ENCODE measurements at regions not wholly inside any gene's neighbourhood (a gene's known extent, or its start where the extent isn't known, plus 50 kb on each side); places are given as distances from the start of the nearest gene placed in this dataset.
"Not testable (repeated sequence)": the region's sequence is repeated elsewhere in the genome, so short reads cannot be mapped to it uniquely, and the experiment has no call there.

DNA sequence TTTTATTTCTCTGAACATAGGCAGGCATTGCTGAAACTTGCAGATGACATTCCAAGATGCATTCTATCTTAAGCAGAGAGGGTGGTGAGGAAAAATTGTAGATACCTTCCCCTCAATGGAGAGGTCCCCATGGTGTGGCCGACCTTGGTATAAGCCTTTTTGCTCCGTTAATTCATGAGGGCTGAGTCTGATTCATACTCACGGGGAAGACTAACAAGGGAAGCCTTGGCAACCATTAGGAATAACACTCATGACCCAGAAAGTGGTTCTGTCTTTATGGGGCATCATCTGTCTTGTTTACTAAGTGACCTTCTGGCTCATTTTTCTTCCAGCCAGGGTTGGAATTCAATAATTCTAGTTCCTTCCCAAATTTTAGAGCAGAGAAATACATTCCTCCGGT is 148.3 kb downstream of the ADRA2C start:
- TF ChIP-seq, protein P1, sequence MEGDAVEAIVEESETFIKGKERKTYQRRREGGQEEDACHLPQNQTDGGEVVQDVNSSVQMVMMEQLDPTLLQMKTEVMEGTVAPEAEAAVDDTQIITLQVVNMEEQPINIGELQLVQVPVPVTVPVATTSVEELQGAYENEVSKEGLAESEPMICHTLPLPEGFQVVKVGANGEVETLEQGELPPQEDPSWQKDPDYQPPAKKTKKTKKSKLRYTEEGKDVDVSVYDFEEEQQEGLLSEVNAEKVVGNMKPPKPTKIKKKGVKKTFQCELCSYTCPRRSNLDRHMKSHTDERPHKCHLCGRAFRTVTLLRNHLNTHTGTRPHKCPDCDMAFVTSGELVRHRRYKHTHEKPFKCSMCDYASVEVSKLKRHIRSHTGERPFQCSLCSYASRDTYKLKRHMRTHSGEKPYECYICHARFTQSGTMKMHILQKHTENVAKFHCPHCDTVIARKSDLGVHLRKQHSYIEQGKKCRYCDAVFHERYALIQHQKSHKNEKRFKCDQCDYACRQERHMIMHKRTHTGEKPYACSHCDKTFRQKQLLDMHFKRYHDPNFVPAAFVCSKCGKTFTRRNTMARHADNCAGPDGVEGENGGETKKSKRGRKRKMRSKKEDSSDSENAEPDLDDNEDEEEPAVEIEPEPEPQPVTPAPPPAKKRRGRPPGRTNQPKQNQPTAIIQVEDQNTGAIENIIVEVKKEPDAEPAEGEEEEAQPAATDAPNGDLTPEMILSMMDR (IDR thresholded peaks at IDR 0.05) = not testable (repeated sequence)
- not testable (repeated sequence) for TF ChIP-seq POLR2A, POLR2AphosphoS5 (IDR thresholded peaks at IDR 0.05)
